IPS DF 4.7 (cell line): ENCODE measurements at regions not wholly inside any gene's neighbourhood (a gene's known extent, or its start where the extent isn't known, plus 50 kb on each side); places are given as distances from the start of the nearest gene placed in this dataset.
"Not testable (repeated sequence)": the region's sequence is repeated elsewhere in the genome, so short reads cannot be mapped to it uniquely, and the experiment has no call there.

Source experiments
- DNase-seq: peaks from one replicate; pipeline ENCODE4 v3.0.0-alpha.2; 2013; ENCODE audit warnings: low spot score; ENCODE audit errors: extremely low read depth

- no peak for DNase-seq
Measured at GRCh38 chr1:238469146-238469631, 578.5 kb upstream of the ZP4 start.

- no peak for DNase-seq
Measured at GRCh38 chr1:238468068-238468467, 577.3 kb upstream of the ZP4 start.

GRCh38 chr1:238466459-238466858 is 575.7 kb upstream of the ZP4 start:
- no peak for DNase-seq

GRCh38 chr1:238465449-238465848 is 574.7 kb upstream of the ZP4 start:
- no peak for DNase-seq

- no peak for DNase-seq
Measured at GRCh38 chr1:238458899-238459298, 568.2 kb upstream of the ZP4 start.

- no peak for DNase-seq
Measured at GRCh38 chr1:238457610-238458009, 566.9 kb upstream of the ZP4 start.

GRCh38 chr1:238451781-238452310 is 561.1 kb upstream of the ZP4 start:
- DNase-seq = no peak

- DNase-seq = no peak
Measured at GRCh38 chr1:238450976-238451375, 560.3 kb upstream of the ZP4 start.

- DNase-seq = no peak
Measured at GRCh38 chr1:238443687-238444086, 553.0 kb upstream of the ZP4 start.

DNA sequence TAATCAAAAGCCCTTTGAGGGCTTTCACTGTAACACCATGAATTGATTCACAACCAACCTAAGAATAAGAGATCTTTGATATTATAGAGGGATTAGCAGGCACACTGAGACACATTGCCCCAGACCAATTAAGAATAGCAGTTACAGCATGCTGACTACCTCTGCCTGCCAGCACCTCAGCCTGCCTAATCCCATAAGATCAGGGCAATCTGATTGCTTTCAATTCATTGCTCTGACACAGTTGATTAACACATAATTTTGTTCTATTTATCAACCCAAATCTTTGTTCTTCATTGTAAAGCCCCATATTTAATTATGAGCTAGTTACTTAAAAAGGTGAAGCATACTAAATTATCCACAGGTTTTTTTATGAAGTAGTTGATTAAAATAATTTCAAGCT is 548.8 kb upstream of the ZP4 start:
- no peak for DNase-seq

DNA sequence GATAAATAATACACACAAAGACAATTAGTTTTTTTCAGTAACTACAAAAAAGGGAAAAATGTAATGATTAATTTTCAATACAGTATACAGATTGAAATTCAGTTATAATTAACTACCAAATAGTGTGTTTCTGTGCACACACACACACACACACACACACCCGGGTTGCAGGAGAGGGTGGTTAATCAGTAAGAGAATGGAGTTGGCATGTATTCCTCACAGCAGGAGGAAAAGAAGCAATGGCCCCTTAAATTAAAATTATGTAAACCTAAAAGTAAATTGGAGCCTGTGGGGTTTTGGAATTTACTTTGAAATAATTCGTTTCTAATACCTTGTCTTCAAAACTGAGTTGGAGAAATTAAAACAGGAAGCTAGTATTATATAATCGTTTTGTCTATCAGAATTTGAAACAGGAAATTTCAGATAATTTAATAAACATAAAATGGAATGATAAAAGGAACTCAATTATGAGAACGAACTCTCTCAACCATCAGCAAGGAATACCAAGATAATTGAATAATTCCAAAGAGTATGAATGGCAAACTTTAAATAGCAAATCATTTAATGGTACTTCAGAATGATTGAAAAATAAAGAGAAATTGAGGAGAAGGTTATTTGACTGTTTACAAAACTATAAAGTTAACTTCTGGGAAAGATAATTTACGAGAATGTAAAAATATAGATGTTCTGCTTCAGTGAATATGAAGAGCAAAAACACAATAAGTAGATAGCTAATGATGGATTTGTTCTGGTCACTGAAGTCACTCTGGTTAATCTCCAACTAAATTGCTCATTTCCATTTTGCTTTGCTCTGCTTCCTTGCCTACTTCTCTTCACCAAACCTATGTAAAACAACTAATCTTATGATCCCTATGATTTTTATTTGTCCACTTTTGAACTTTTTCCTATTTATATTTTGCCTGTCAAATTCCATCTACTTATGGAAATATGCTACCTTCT is 547.9 kb upstream of the ZP4 start:
- no peak for DNase-seq

DNA sequence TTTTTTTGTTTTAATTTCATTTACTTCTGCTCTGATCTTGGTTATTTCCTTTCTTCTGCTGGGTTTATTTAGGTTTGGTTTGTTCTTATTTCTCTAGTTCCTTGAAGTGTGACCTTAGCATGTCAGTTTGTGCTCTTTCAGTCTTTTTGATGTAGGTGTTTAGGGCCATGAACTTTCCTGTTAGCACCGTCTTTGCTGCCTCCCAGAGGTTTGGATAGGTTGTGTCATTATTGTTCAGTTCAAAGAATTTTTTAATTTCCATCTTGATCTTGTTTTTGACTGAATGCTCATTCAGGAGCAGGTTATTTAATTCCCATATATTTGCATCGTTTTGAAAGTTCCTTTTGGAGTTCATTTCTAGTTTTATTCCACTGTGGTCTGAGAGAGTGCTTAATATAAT is 539.0 kb upstream of the ZP4 start:
- DNase-seq = not testable (repeated sequence)

- DNase-seq = no peak
Measured at GRCh38 chr1:238419209-238419608, 528.5 kb upstream of the ZP4 start.

GRCh38 chr1:238409932-238410331 is 519.2 kb upstream of the ZP4 start:
- no peak for DNase-seq

DNA sequence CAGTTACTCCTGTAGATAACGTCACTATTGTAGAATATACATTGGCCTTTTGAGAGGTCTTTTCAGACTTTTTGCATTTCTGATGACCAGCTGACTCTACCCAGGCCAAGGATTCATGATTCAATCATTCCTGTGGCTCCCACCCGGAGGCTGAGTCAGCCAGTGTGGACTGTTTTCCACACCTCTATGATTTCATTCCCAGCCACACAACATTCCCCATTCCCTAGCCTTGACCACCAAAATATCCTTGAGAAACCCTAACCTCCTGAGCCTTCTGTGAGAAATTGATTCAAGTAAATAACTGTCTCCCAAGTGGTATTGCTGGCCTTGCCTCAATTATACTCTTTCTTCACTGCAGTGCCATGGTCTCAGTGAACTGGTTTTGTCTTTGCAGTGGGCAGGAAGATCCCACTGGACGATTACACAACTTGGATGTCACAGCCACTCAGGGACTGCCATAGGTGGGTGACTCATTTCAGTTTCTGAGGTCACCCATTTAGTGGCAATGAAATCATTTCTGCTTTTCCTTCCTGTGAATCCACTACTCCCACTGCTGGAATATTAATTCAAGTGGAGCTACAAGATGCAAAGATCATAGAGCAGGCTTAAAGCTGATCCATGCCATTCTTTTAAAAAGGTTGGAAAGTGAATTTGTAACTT is 518.6 kb upstream of the ZP4 start:
- DNase-seq = no peak

DNA sequence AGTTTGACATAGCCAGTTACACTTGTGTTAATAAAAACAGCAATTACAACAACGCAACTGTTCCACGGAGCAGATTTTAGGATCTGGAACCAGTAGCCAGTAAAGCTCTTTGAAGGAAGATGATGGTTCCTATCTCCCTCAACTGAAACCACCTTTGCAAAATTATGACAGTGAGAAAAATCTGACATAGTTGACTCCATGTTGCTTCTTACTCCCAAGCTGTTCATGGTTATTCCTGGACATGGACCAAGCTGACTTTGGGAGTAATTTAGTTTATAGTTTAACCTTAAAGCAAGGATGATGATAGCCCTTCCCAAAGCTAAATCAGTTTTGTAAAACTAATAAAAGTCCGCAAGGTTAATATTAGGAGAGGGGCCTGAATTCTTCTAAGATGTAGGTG is 518.0 kb upstream of the ZP4 start:
- no peak for DNase-seq

GRCh38 chr1:238406098-238406860 is 515.6 kb upstream of the ZP4 start:
- no peak for DNase-seq

DNA sequence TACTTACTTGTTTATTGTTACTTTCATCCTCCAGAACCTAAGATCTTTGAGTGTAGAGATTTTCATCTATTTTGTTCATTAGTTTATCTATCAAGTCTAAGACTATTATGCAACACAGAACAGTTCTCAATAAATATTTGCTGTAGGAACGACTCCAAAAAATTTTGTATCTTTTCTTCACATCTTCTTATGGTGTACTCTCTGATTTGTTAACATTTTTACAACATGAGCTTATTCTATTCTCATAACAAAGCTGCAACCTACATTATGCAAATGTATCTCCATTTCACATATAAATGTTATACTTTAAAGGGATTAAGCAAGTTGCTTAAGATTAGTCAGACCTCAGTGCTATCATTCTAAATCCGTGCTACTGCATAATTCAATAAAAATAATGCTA is 514.2 kb upstream of the ZP4 start:
- no peak for DNase-seq

DNA sequence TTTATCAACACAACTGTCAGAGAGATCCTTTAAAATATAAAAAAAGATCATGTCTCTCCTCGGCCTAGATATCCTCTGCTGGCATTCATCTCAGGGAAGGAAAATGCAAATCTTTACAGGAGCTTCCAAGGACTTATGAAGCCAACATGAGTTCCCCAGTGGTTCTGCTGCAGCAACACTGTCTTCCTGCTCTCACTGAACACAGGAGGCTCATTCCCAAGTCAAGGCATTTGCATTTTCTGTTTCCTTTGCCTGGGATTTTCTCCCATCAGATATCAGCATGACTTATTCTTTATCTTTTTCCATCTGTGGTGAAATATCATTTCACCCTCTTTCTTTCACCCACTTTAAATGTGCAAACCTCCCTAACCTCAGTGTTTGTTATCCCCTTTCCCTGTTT is 513.8 kb upstream of the ZP4 start:
- DNase-seq = no peak

DNA sequence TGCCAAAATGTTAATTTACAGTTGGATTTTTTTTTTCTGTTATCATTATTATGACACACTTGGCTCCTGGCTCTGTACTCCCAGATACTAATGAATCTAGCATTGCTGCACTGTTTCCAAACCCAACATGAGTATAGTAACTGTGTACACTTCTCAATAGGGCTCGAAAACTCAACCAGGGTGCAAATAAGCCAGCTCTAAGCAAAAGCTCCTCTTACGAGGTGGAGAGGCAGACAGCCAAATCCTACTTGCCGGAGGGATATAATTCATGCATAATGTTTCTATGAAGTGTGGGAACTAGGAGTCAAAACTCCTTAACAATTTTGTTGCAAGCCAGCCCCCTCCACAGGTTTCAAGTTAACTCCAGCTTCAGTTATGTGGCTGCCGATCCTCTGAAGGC is 510.4 kb upstream of the ZP4 start:
- no peak for DNase-seq

DNA sequence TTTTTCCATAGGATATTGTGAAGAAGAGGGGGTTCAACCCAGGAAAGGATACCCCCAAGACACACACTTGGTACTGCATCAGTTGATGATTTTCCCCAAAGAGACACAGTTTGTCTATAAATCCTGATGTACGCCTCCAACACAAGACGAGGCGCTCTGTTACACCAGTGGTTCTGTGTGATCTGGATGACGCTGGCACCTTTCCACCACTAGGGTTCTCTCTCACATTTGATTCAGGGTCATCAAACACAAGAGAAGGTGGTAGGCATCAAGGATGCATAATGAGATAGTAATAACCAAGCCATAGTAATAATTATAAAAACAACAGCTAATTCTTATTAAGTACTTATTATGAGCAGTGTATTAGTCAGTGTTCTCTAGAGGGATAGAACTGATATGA is 508.8 kb upstream of the ZP4 start:
- DNase-seq = no peak

GRCh38 chr1:238396140-238396539 is 505.4 kb upstream of the ZP4 start:
- DNase-seq = no peak
